Neural cell (in vitro differentiated cells): ENCODE measurements at regions not wholly inside any gene's neighbourhood (a gene's known extent, or its start where the extent isn't known, plus 50 kb on each side); places are given as distances from the start of the nearest gene placed in this dataset.
A peak's percentile ranks its signal among the peaks of the same experiment; 100 is the strongest.

Experiments
- H2AFZ ChIP-seq: fragments of 200-600, 300-800 bp; sonication (generic), shearing (Covaris generic); 2 replicates; pipeline ENCODE4 v1.6.0; 2014; ENCODE audit warnings: low read depth, mild to moderate bottlenecking, antibody characterized with exemption, low read length, moderate library complexity
- H3F3A ChIP-seq: fragments of 200-600 bp; shearing (Covaris generic); 2 replicates; pipeline ENCODE4 v1.6.1; 2016; ENCODE audit warnings: mild to moderate bottlenecking, moderate library complexity, mixed read lengths, antibody characterized with exemption, low read length; ENCODE audit not compliant: insufficient read depth, poor library complexity, severe bottlenecking
- H3K27ac ChIP-seq: fragments of 200-600, 300-800 bp; sonication (generic), shearing (Covaris generic); 2 replicates; pipeline ENCODE4 v1.5.1; 2014; ENCODE audit warnings: mild to moderate bottlenecking, low read length, moderate library complexity
- H3K27me3 ChIP-seq: fragments of 300-800, 200-600 bp; sonication (generic), shearing (Covaris generic); 2 replicates; pipeline ENCODE4 v1.6.0; 2014; ENCODE audit warnings: mild to moderate bottlenecking, low read depth, low read length, moderate library complexity; ENCODE audit not compliant: insufficient read depth
- H3K36me3 ChIP-seq: fragments of 300-800, 200-600 bp; sonication (generic), shearing (Covaris generic); 2 replicates; pipeline ENCODE4 v1.5.1; 2014; ENCODE audit warnings: mild to moderate bottlenecking, antibody characterized with exemption, low read length, moderate library complexity; ENCODE audit not compliant: insufficient read depth
- H3K4me2 ChIP-seq: fragments of 300-800, 200-600 bp; sonication (generic), shearing (Covaris generic); 2 replicates; pipeline ENCODE4 v1.6.0; 2014; ENCODE audit warnings: mild to moderate bottlenecking, low read length
- H3K4me3 ChIP-seq: fragments of 300-800, 200-600 bp; sonication (generic), shearing (Covaris generic); 2 replicates; pipeline ENCODE4 v1.5.1; 2014; ENCODE audit warnings: mild to moderate bottlenecking, low read length, moderate library complexity
- H3K79me2 ChIP-seq: fragments of 200-600 bp; shearing (Covaris generic); replicated peaks from 2 replicates; pipeline ENCODE4 v1.6.0; 2014; ENCODE audit warnings: mild to moderate bottlenecking, low read length, moderate library complexity; ENCODE audit not compliant: insufficient read depth
- H3K9ac ChIP-seq: fragments of 300-800, 200-600 bp; sonication (generic), shearing (Covaris generic); 2 replicates; pipeline ENCODE4 v1.6.1; 2016; ENCODE audit warnings: mild to moderate bottlenecking, low read length, mixed read lengths
- H3K9me2 ChIP-seq: fragments of 200-600 bp; shearing (Covaris generic); 2 replicates; pipeline ENCODE4 v1.6.1; 2016; ENCODE audit warnings: mild to moderate bottlenecking, low read length, mixed read lengths; ENCODE audit not compliant: insufficient read depth
- H3K9me3 ChIP-seq: fragments of 200-600, 300-800 bp; sonication (generic), shearing (Covaris generic); 2 replicates; pipeline ENCODE4 v1.6.1; 2016; ENCODE audit warnings: mild to moderate bottlenecking, mixed run types, low read length, moderate library complexity, mixed read lengths
- H4K20me1 ChIP-seq: fragments of 200-600 bp; shearing (Covaris generic); 2 replicates; pipeline ENCODE4 v1.6.1; 2016; ENCODE audit warnings: mild to moderate bottlenecking, mixed run types; ENCODE audit not compliant: insufficient read depth
- CTCF ChIP-seq: fragments of 450-650 bp; IDR thresholded peaks from 2 replicates; pipeline ENCODE4 v1.5.1; 2014; ENCODE audit warnings: antibody characterized with exemption, mild to moderate bottlenecking, moderate library complexity; ENCODE audit not compliant: poor library complexity, severe bottlenecking
- EP300 ChIP-seq: fragments of 450-650 bp; conservative IDR thresholded peaks from 2 replicates; pipeline ENCODE4 v1.6.1; 2014; ENCODE audit warnings: antibody characterized with exemption, mild to moderate bottlenecking, moderate library complexity; ENCODE audit not compliant: poor library complexity, severe bottlenecking
- EZH2 ChIP-seq: fragments of 200-600, 300-800 bp; shearing (Covaris generic), sonication (generic); IDR thresholded peaks from 2 replicates; pipeline ENCODE4 v1.6.1; 2014; ENCODE audit warnings: antibody characterized with exemption, low read length, borderline replicate concordance, mild to moderate bottlenecking; ENCODE audit not compliant: insufficient read depth, poor library complexity, severe bottlenecking
- MXI1 ChIP-seq: fragments of 450-650 bp; conservative IDR thresholded peaks from 2 replicates; pipeline ENCODE4 v1.6.1; 2014; ENCODE audit warnings: antibody characterized with exemption, mild to moderate bottlenecking; ENCODE audit not compliant: poor library complexity, severe bottlenecking
- POLR2AphosphoS5 ChIP-seq: IDR thresholded peaks from 2 replicates; pipeline ENCODE4 v1.6.1; 2012
- RAD21 ChIP-seq: fragments of 450-650 bp; conservative IDR thresholded peaks from 2 replicates; pipeline ENCODE4 v1.6.1; 2014; ENCODE audit warnings: antibody characterized with exemption, mild to moderate bottlenecking, moderate library complexity
- REST ChIP-seq: IDR thresholded peaks from 2 replicates; pipeline ENCODE4 v1.6.1; 2012; ENCODE audit warnings: borderline replicate concordance
- SMC3 ChIP-seq: fragments of 450-650 bp; conservative IDR thresholded peaks from 2 replicates; pipeline ENCODE4 v1.6.1; 2014; ENCODE audit warnings: antibody characterized with exemption, mild to moderate bottlenecking, moderate library complexity; ENCODE audit not compliant: poor library complexity
- TAF1 ChIP-seq: IDR thresholded peaks from 2 replicates; pipeline ENCODE4 v1.6.1; 2012; ENCODE audit warnings: low read depth

GRCh38 chr4:115674485-115674884 lies 561.1 kb upstream of the NDST4 start:
- Histone ChIP-seq H3K36me3 (no peaks in the 10 kb centered on the region), H2AFZ (no peak overlapping the region), H3K4me3 (no peak overlapping the region), H3K9ac (no peak overlapping the region), H3K27me3 (peaks cover 3% of the 10 kb centered on the region), H4K20me1 (no peaks in the 10 kb centered on the region), H3F3A (no peaks in the 10 kb centered on the region), H3K9me3 (no peaks in the 10 kb centered on the region), H3K9me2 (no peaks in the 10 kb centered on the region), H3K79me2 (no peaks in the 10 kb centered on the region), H3K4me2 (no peak overlapping the region), H3K27ac (no peak overlapping the region)
- TF ChIP-seq EZH2 = no peak
- TF ChIP-seq EP300 = peak; percentile 99
- TF ChIP-seq POLR2AphosphoS5 = peak; percentile 97

GRCh38 chr4:115671581-115671980 lies 558.2 kb upstream of the NDST4 start:
- H3K9me3 ChIP-seq = no peaks in the 10 kb centered on the region
- no peak overlapping the region for H3K27ac ChIP-seq
- no peak overlapping the region for H3K4me3 ChIP-seq
- H3K36me3 ChIP-seq = no peaks in the 10 kb centered on the region
- H3F3A ChIP-seq = no peaks in the 10 kb centered on the region
- H3K4me2 ChIP-seq = no peak overlapping the region
- peaks cover 3% of the 10 kb centered on the region for H3K27me3 ChIP-seq
- no peaks in the 10 kb centered on the region for H3K79me2 ChIP-seq
- no peaks in the 10 kb centered on the region for H4K20me1 ChIP-seq
- H3K9ac ChIP-seq = no peak overlapping the region
- H3K9me2 ChIP-seq = no peaks in the 10 kb centered on the region
- TF ChIP-seq SMC3 (no peak), POLR2AphosphoS5 (no peak), TAF1 (no peak), CTCF (no peak), REST (no peak), MXI1 (no peak), EZH2 (no peak), RAD21 (no peak), EP300 (no peak)
- no peak overlapping the region for H2AFZ ChIP-seq

GRCh38 chr4:115670930-115671329 lies 557.5 kb upstream of the NDST4 start:
- no peak overlapping the region for H3K4me2 ChIP-seq
- H3K27me3 ChIP-seq = peaks cover 3% of the 10 kb centered on the region
- no peaks in the 10 kb centered on the region for H3K36me3 ChIP-seq
- no peaks in the 10 kb centered on the region for H3K79me2 ChIP-seq
- H3K9me3 ChIP-seq = no peaks in the 10 kb centered on the region
- H3K4me3 ChIP-seq = no peak overlapping the region
- H3K9me2 ChIP-seq = no peaks in the 10 kb centered on the region
- H3K27ac ChIP-seq = no peak overlapping the region
- no peak overlapping the region for H2AFZ ChIP-seq
- H3K9ac ChIP-seq = no peak overlapping the region
- TF ChIP-seq EZH2 = no peak
- TF ChIP-seq TAF1 = no peak
- no peak for TF ChIP-seq EP300
- TF ChIP-seq SMC3 = no peak
- no peak for TF ChIP-seq POLR2AphosphoS5
- no peak for TF ChIP-seq REST
- TF ChIP-seq MXI1 = no peak
- no peak for TF ChIP-seq RAD21
- TF ChIP-seq CTCF = no peak
- no peaks in the 10 kb centered on the region for H4K20me1 ChIP-seq
- H3F3A ChIP-seq = no peaks in the 10 kb centered on the region
